Bronchial epithelial cell (primary cell): ENCODE measurements at regions not wholly inside any gene's neighbourhood (a gene's known extent, or its start where the extent isn't known, plus 50 kb on each side); places are given as distances from the start of the nearest gene placed in this dataset.

Source experiments
- DNase-seq: peaks from one replicate; pipeline ENCODE4 v3.0.0-alpha.2; 2010; ENCODE audit warnings: low read depth
- FAIRE-seq: peaks from 2 replicates; lab custom pipeline; 2011; peaks lifted over from hg19 to GRCh38; lab: Jason Lieb, UNC
- H3K27me3 ChIP-seq: 2 replicates; pipeline ENCODE4 v1.5.1; 2011; ENCODE audit warnings: low read length; ENCODE audit not compliant: control insufficient read depth, insufficient read depth
- H3K36me3 ChIP-seq: 2 replicates; pipeline ENCODE4 v1.5.1; 2011; ENCODE audit warnings: low read length; ENCODE audit not compliant: control insufficient read depth, insufficient read depth
- H3K4me3 ChIP-seq: 2 replicates; pipeline ENCODE4 v1.5.1; 2011; ENCODE audit warnings: mild to moderate bottlenecking, low read depth, low read length, control low read depth
- CTCF ChIP-seq: IDR thresholded peaks from 2 replicates; pipeline ENCODE4 v1.5.1; 2011; ENCODE audit warnings: mild to moderate bottlenecking, moderate library complexity, low read length, control low read depth, inconsistent platforms; ENCODE audit not compliant: insufficient read depth, severe bottlenecking

- TF ChIP-seq CTCF = no peak
- Histone ChIP-seq H3K4me3 (no peak overlapping the region), H3K36me3 (no peaks in the 10 kb centered on the region), H3K27me3 (peaks cover 6% of the 10 kb centered on the region)
- DNase-seq (no peak), FAIRE-seq (no peak)
Measured at GRCh38 chr22:26884921-26885320, 227.5 kb downstream of the MIAT start.

DNA sequence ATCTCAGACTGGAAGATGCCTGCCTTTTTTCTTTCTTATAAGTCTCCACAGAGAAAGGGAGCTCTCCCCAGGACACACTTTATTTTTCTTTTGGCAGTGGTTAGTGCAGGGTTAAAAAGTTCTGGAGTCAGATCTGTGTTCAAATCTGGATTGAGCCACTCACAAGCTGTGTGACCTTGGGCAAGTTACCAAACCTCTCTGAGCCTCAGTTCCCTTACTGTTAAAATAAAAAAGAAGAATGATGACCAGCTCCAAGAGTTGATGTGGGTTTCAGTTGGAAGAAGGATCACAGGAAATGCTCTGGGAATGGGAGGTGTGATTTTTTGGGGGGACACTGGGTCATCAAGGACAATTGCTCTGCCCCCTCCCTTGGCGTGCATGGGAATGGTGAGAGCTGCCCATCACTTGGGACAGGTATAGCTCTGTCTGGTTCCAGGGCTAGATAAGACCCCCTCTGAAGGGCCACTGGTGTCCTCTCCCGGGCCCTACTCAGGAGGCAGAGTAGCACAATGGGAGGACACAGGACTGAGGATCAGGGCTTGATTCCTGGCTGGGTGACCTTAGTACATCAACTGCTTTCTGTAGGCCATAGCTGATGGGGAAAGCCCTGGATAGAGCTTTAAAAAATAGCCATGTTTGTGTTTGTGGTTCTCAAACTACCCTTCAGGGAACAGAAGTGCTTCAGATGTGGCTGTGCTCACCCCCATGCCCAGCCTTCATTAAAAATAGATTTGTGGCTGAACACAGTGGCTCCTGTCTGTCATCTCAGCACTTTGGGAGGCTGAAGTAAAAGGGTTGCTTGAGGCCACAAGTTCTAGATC, 228.3 kb downstream of the MIAT start:
- no peak for TF ChIP-seq CTCF
- no peaks in the 10 kb centered on the region for H3K36me3 ChIP-seq
- no peak for DNase-seq
- FAIRE-seq = no peak
- no peak overlapping the region for H3K4me3 ChIP-seq
- H3K27me3 ChIP-seq = peaks cover 7% of the 10 kb centered on the region

DNA sequence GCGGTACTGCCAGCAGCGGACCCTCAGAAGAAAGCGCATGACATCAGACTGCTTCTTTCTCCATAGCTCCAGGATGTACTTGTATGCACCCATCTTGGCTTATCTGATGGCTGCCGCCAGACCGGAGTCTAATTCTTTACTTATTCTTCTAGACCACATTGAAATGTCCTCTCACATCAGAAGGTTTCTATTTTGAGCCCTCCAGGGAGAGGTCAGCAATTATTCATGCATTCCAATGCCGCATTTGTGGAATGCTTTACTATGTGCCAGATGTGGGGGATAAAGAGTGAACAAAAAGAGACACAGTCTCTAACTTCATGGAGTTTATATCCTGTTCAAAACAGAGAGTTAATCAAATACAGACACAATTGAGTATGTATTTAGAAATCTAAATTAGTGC, 230.1 kb downstream of the MIAT start:
- no peak for TF ChIP-seq CTCF
- no peak for FAIRE-seq
- DNase-seq = peak; percentile 12
- Histone ChIP-seq H3K4me3 (no peak overlapping the region), H3K36me3 (no peaks in the 10 kb centered on the region), H3K27me3 (peaks cover 7% of the 10 kb centered on the region)

DNA sequence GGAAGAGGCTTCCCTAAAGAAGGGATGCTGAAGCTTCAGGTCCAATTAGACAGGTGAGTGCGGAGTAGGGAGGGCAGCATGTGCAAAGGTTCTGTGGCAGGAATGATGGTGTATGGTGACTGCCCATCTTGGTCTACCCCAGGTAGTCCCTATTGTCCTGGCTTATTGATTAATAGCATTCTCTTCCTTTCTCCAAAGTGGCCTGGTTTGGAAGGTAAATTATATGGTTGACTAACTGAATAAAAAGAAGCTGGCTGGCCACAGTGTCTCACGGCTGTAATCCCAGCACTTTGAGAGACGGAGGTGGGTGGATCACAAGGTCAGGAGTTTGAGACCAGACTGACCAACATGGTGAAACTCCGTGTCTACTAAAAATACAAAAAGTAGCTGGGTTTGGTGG, 230.5 kb downstream of the MIAT start:
- no peak for FAIRE-seq
- no peak overlapping the region for H3K4me3 ChIP-seq
- TF ChIP-seq CTCF = no peak
- H3K36me3 ChIP-seq = no peaks in the 10 kb centered on the region
- H3K27me3 ChIP-seq = peaks cover 7% of the 10 kb centered on the region
- no peak for DNase-seq

- no peak for DNase-seq
- no peak for TF ChIP-seq CTCF
- H3K36me3 ChIP-seq = no peaks in the 10 kb centered on the region
- no peak for FAIRE-seq
- no peak overlapping the region for H3K4me3 ChIP-seq
- H3K27me3 ChIP-seq = peaks cover 7% of the 10 kb centered on the region
Measured at GRCh38 chr22:26888887-26889286, 231.5 kb downstream of the MIAT start.

DNA sequence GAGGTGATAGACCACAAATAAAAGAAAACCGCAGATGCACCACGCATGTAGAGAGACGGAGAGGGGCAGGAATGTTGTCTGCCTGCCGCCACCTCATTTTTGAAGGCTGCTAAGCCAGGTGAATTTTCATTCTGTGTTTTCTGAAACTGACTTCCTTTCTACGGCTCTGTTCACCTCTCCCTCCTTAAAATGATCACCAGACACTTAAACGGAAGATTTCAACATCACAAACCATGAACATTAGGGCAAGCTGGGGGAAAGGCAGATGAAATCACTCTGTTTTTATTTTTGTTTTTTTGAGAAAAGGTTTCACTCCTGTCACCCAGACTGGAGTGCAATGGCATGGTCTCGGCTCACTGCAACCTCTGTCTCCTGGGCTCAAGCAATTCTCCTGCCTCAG, 232.4 kb downstream of the MIAT start:
- DNase-seq (no peak), FAIRE-seq (no peak)
- Histone ChIP-seq H3K36me3 (no peaks in the 10 kb centered on the region), H3K27me3 (peaks cover 7% of the 10 kb centered on the region), H3K4me3 (no peak overlapping the region)
- no peak for TF ChIP-seq CTCF
